Keratinocyte (primary cell): ENCODE measurements at regions not wholly inside any gene's neighbourhood (a gene's known extent, or its start where the extent isn't known, plus 50 kb on each side); places are given as distances from the start of the nearest gene placed in this dataset.

Experiments used
- DNase-seq: peaks from one replicate; pipeline ENCODE4 v3.0.0-alpha.2; 2011; ENCODE audit warnings: low read depth, missing footprints, low spot score
- FAIRE-seq: peaks from 2 replicates; lab custom pipeline; 2011; peaks lifted over from hg19 to GRCh38; lab: Jason Lieb, UNC
- H2AFZ ChIP-seq: 2 replicates; pipeline ENCODE4 v1.6.0; 2012; ENCODE audit warnings: low read length, control low read depth, inconsistent platforms; ENCODE audit not compliant: control insufficient read depth
- H3K27ac ChIP-seq: 2 replicates; pipeline ENCODE4 v1.5.1; 2011; ENCODE audit warnings: low read length; ENCODE audit not compliant: control insufficient read depth, insufficient read depth
- H3K27me3 ChIP-seq: 3 replicates; pipeline ENCODE4 v1.6.0; 2011; ENCODE audit warnings: low read length; ENCODE audit not compliant: control insufficient read depth, insufficient read depth; ENCODE audit errors: extremely low read depth
- H3K36me3 ChIP-seq, 2 experiments: 2 replicates in 1 of 2; 3 replicates in 1 of 2; pipeline ENCODE4 v1.5.1; 2011; ENCODE audit warnings: low read length in 2 of 2, mild to moderate bottlenecking in 1 of 2; ENCODE audit not compliant: control insufficient read depth in 2 of 2, insufficient read depth in 2 of 2; ENCODE audit errors: extremely low read depth in 1 of 2
- H3K4me1 ChIP-seq: 3 replicates; pipeline ENCODE4 v1.5.1; 2011; ENCODE audit warnings: low read length; ENCODE audit not compliant: control insufficient read depth, insufficient read depth; ENCODE audit errors: extremely low read depth
- H3K4me2 ChIP-seq: 3 replicates; pipeline ENCODE4 v1.6.0; 2011; ENCODE audit warnings: low read depth, low read length; ENCODE audit not compliant: control insufficient read depth, insufficient read depth; ENCODE audit errors: extremely low read depth
- H3K4me3 ChIP-seq, 3 experiments: fragments of 200-600 bp in 1 of 3; sonication (generic) in 1 of 3; 2 replicates in 2 of 3; 3 replicates in 1 of 3; pipeline ENCODE4 v1.5.1; 2011 to 2016; ENCODE audit warnings: low read length in 3 of 3, mild to moderate bottlenecking in 3 of 3, control low read depth in 2 of 3, inconsistent platforms in 1 of 3, low read depth in 1 of 3, mixed read lengths in 1 of 3, mixed run types in 1 of 3, moderate library complexity in 1 of 3; ENCODE audit not compliant: control insufficient read depth in 2 of 3, insufficient read depth in 2 of 3; ENCODE audit errors: extremely low read depth in 1 of 3
- H3K79me2 ChIP-seq: 2 replicates; pipeline ENCODE4 v1.6.0; 2012; ENCODE audit warnings: low read length; ENCODE audit not compliant: control insufficient read depth, insufficient read depth
- H3K9ac ChIP-seq: 3 replicates; pipeline ENCODE4 v1.6.0; 2011; ENCODE audit warnings: low read length; ENCODE audit not compliant: control insufficient read depth, insufficient read depth; ENCODE audit errors: extremely low read depth
- H3K9me1 ChIP-seq: 3 replicates; pipeline ENCODE4 v1.6.0; 2011; ENCODE audit warnings: low read length; ENCODE audit not compliant: control insufficient read depth, insufficient read depth; ENCODE audit errors: extremely low read depth
- H3K9me3 ChIP-seq: 2 replicates; pipeline ENCODE4 v1.5.1; 2012; ENCODE audit warnings: low read depth, low read length; ENCODE audit not compliant: control insufficient read depth
- H4K20me1 ChIP-seq: 3 replicates; pipeline ENCODE4 v1.6.0; 2011; ENCODE audit warnings: low read length; ENCODE audit not compliant: control insufficient read depth, insufficient read depth; ENCODE audit errors: extremely low read depth
- EZH2 ChIP-seq: IDR thresholded peaks from one replicate; pipeline ENCODE4 v1.6.1; 2012; ENCODE audit warnings: inconsistent platforms, mild to moderate bottlenecking, low read length, moderate library complexity
- dilution Hi-C: fragments of 300-500 bp; cut with MboI; formaldehyde crosslinking; loops from one replicate; pipeline ENCODE4 v1.7.0; 2020; ENCODE audit warnings: low sequenced_read_pairs; ENCODE audit not compliant: extremely low pct_ligation_motif_present
- TF ChIP-seq, protein P1 (sequence below), 3 experiments: IDR thresholded peaks in 1 of 3; conservative IDR thresholded peaks in 1 of 3; optimal IDR thresholded peaks in 1 of 3; 2 replicates in 2 of 3; 3 replicates in 1 of 3; pipeline versions ENCODE3 to v1.5.1; 2011; ENCODE audit warnings: low read length in 3 of 3, mild to moderate bottlenecking in 3 of 3, moderate library complexity in 2 of 3, control low read depth in 1 of 3, inconsistent platforms in 1 of 3; ENCODE audit not compliant: insufficient read depth in 2 of 3; ENCODE audit errors: extremely low read depth in 1 of 3

DNA sequence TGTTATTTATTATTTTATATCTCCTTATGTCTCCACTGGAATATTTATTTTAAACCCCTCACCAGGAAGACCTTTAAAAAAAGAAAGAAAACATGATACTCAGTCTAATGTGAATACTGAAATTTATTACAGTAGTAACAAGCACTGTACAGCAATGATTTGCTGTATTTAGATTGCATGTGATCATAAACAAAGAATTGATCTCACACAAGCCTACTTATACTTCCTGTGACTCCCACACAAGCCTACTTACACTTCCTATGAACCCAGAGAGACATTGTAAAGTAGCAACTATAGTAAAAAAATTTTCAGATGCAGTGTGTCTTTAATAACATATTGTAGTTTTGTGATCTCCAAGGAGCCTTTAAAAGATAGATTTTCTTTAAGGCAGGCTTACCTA lies 142.7 kb upstream of the SYT1 start:
- Histone ChIP-seq H3K79me2 (no peaks in the 10 kb centered on the region), H3K9me1 (no peaks in the 10 kb centered on the region), H3K27me3 (no peaks in the 10 kb centered on the region), H3K4me3 (no peak overlapping the region), H3K27ac (no peak overlapping the region), H3K36me3 (no peaks in the 10 kb centered on the region), H3K4me1 (no peaks in the 10 kb centered on the region), H3K4me2 (no peak overlapping the region), H3K9ac (no peak overlapping the region), H3K9me3 (no peaks in the 10 kb centered on the region), H2AFZ (peak overlapping the region; percentile 80), H4K20me1 (no peaks in the 10 kb centered on the region)
- no peak for DNase-seq
- FAIRE-seq = no peak
- TF ChIP-seq, protein P1, sequence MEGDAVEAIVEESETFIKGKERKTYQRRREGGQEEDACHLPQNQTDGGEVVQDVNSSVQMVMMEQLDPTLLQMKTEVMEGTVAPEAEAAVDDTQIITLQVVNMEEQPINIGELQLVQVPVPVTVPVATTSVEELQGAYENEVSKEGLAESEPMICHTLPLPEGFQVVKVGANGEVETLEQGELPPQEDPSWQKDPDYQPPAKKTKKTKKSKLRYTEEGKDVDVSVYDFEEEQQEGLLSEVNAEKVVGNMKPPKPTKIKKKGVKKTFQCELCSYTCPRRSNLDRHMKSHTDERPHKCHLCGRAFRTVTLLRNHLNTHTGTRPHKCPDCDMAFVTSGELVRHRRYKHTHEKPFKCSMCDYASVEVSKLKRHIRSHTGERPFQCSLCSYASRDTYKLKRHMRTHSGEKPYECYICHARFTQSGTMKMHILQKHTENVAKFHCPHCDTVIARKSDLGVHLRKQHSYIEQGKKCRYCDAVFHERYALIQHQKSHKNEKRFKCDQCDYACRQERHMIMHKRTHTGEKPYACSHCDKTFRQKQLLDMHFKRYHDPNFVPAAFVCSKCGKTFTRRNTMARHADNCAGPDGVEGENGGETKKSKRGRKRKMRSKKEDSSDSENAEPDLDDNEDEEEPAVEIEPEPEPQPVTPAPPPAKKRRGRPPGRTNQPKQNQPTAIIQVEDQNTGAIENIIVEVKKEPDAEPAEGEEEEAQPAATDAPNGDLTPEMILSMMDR (optimal IDR thresholded peaks at IDR 0.05 in 1 of 3, IDR thresholded peaks at IDR 0.05 in 1 of 3, conservative IDR thresholded peaks at IDR 0.05 in 1 of 3; ENCODE audit: extremely low read depth in 1 of 3, insufficient read depth in 2 of 3, low read length in 3 of 3) = no peak
- no peak for TF ChIP-seq EZH2
- dilution Hi-C loops = no loop called here

DNA sequence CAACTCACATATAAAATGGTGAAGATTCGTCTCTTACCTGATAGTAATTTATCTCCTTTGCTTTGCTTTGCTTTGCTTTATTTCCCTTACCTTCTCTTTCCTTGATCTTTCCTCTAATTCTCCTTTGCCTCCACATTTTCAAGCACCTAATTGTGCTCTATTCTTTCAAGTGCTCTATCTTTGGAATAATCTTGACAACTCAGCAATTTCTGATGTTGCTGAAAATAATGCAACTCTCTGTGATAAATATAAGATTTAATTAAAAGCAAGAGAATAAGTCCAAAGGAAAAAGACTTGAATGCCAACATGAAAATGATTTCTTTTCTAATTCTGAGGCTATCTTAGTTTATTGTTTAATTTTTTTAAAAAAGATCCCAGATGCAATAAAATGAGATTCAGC lies 139.5 kb upstream of the SYT1 start:
- no peak overlapping the region for H3K9ac ChIP-seq
- TF ChIP-seq, protein P1 (optimal IDR thresholded peaks at IDR 0.05 in 1 of 3, IDR thresholded peaks at IDR 0.05 in 1 of 3, conservative IDR thresholded peaks at IDR 0.05 in 1 of 3; ENCODE audit: extremely low read depth in 1 of 3, insufficient read depth in 2 of 3, low read length in 3 of 3) = no peak
- no peak for TF ChIP-seq EZH2
- no peak overlapping the region for H3K27ac ChIP-seq
- H3K27me3 ChIP-seq = no peaks in the 10 kb centered on the region
- no peak overlapping the region for H3K4me3 ChIP-seq
- H2AFZ ChIP-seq = no peak overlapping the region
- FAIRE-seq (no peak), DNase-seq (no peak)
- no peaks in the 10 kb centered on the region for H3K79me2 ChIP-seq
- no peak overlapping the region for H3K4me2 ChIP-seq
- no peaks in the 10 kb centered on the region for H3K36me3 ChIP-seq
- no peaks in the 10 kb centered on the region for H4K20me1 ChIP-seq
- dilution Hi-C loops = no loop called here
- H3K9me3 ChIP-seq = no peaks in the 10 kb centered on the region
- H3K4me1 ChIP-seq = no peaks in the 10 kb centered on the region
- H3K9me1 ChIP-seq = no peaks in the 10 kb centered on the region
